Mesothelial cell of epicardium (in vitro differentiated cells): ENCODE measurements at regions not wholly inside any gene's neighbourhood (a gene's known extent, or its start where the extent isn't known, plus 50 kb on each side); places are given as distances from the start of the nearest gene placed in this dataset.

Source experiments
- DNase-seq, 2 experiments: peaks; one replicate each; pipeline ENCODE4 v3.0.0; 2021; ENCODE audit warnings: low spot score in 2 of 2; ENCODE audit not compliant: unreplicated experiment in 2 of 2
- H3K27ac Mint-ChIP-seq: 2 replicates; pipeline ENCODE4 v1.8.0; 2021; ENCODE audit warnings: mixed read lengths
- H3K27me3 Mint-ChIP-seq: 2 replicates; pipeline ENCODE4 v1.8.0; 2021; ENCODE audit warnings: low read depth, mixed read lengths
- H3K36me3 Mint-ChIP-seq: 2 replicates; pipeline ENCODE4 v1.8.0; 2021; ENCODE audit warnings: mixed read lengths
- H3K4me1 Mint-ChIP-seq: 2 replicates; pipeline ENCODE4 v1.8.0; 2021; ENCODE audit warnings: mixed read lengths
- H3K4me3 Mint-ChIP-seq: 2 replicates; pipeline ENCODE4 v1.8.0; 2021; ENCODE audit warnings: mild to moderate bottlenecking, moderate library complexity, mixed read lengths
- H3K9me3 Mint-ChIP-seq: 2 replicates; pipeline ENCODE4 v1.8.0; 2021; ENCODE audit warnings: mixed read lengths
- CTCF ChIP-seq: fragments of 200-600 bp; sonication (generic); IDR thresholded peaks from one replicate; pipeline ENCODE4 v1.5.0; 2021; ENCODE audit warnings: antibody characterized with exemption; ENCODE audit not compliant: unreplicated experiment

GRCh38 chr13:40126306-40127085, 471.0 kb downstream of the COG6 start:
- DNase-seq: no peak
- H3K4me3 Mint-ChIP-seq: no peak overlapping the region
- H3K4me1 Mint-ChIP-seq: peaks cover 36% of the 10 kb centered on the region
- H3K27ac Mint-ChIP-seq: no peak overlapping the region
- H3K36me3 Mint-ChIP-seq: peaks cover 6% of the 10 kb centered on the region
- no peak for TF ChIP-seq CTCF
- H3K27me3 Mint-ChIP-seq: peaks cover 3% of the 10 kb centered on the region
- peaks cover 17% of the 10 kb centered on the region for H3K9me3 Mint-ChIP-seq

GRCh38 chr13:40127476-40127875, 472.0 kb downstream of the COG6 start:
- DNase-seq: no peak
- Mint-ChIP-seq H3K4me1 (peaks cover 36% of the 10 kb centered on the region), H3K9me3 (peaks cover 19% of the 10 kb centered on the region), H3K36me3 (peaks cover 6% of the 10 kb centered on the region), H3K27ac (no peak overlapping the region), H3K4me3 (no peak overlapping the region), H3K27me3 (peaks cover 3% of the 10 kb centered on the region)
- TF ChIP-seq CTCF: no peak

DNA sequence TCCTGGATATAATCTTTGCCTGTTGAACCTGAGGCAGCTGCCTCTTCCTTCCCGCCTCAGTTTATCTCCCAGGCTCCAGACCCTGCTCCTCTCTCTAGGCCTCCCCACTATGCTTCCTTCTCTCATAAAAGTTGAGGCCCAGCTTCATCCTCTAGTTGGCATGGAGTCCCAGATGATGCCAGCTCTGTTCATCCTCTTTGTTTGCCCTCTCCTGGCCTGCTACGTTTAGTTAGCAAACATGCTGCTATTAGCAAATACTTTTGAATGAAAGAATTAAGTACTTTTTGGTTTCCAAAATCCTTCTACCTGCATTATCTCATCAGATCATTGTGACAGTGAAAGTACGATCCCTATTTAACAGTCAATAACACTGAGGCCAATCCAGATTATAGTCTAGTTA, 472.5 kb downstream of the COG6 start:
- Mint-ChIP-seq H3K36me3 (peaks cover 6% of the 10 kb centered on the region), H3K9me3 (peaks cover 19% of the 10 kb centered on the region), H3K27ac (no peak overlapping the region), H3K4me3 (no peak overlapping the region), H3K4me1 (peaks cover 36% of the 10 kb centered on the region), H3K27me3 (peaks cover 3% of the 10 kb centered on the region)
- no peak for DNase-seq
- no peak for TF ChIP-seq CTCF

DNA sequence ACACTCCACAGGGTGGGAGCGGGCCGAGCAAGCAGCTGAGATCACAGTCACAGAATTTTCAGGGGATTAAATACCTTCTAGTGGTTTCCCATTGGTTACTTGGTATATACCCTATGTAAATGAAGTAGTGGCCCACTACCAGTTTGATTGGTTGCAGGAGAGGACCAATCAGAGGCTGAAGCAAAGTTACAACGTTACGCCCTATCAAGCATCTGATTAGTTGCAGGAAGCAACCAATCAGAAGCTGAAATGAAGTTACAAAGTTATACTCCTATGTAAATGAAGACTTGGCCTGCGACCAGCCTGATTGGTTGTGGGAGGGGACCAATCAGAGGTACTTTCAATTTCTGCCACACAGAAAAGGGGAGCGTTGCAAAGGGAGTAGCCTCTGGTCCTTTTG, 474.0 kb downstream of the COG6 start:
- H3K9me3 Mint-ChIP-seq: peaks cover 19% of the 10 kb centered on the region
- peaks cover 34% of the 10 kb centered on the region for H3K4me1 Mint-ChIP-seq
- peaks cover 6% of the 10 kb centered on the region for H3K36me3 Mint-ChIP-seq
- H3K27ac Mint-ChIP-seq: no peak overlapping the region
- peaks cover 3% of the 10 kb centered on the region for H3K27me3 Mint-ChIP-seq
- no peak for DNase-seq
- no peak overlapping the region for H3K4me3 Mint-ChIP-seq
- no peak for TF ChIP-seq CTCF

DNA sequence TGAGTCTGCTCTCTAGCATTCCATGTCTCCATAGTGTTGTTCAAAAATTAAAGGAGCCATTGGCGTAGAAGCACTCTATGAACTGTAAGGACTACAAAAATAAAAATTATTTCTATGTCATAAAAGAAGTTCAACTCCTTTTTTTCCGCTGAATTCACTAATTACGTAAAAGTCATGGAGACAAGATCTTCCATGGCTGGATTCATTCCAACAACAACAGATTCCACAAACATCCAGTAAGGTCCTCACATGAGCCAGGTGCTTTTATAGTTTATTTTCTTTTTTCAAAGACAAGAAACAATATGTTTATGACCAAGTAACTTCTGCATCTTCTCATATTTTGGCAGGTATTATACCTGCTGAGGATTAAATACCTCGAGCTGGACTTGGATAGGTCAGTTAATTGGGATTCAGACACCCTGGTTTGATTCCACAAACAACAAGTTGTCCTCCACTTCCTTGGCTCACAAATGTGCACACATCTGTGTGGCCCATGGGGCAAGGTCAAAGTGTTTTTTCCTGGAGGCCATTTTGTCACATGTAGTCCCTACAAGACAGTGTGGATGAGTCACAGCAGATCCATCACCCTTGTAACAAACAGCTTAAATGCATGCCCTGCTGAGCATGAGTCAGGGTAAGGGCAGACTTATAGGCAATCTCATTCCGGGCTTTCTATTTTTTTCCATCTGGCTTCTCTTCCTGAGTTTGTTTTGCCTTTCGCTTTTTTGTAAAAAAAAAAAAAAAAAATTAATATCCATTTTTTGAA, 475.6 kb downstream of the COG6 start:
- no peak overlapping the region for H3K27ac Mint-ChIP-seq
- TF ChIP-seq CTCF: no peak
- no peak for DNase-seq

More for the DNA sequence above, 475.6 kb downstream of the COG6 start:
- Mint-ChIP-seq H3K36me3 (peaks cover 6% of the 10 kb centered on the region), H3K4me1 (peaks cover 20% of the 10 kb centered on the region), H3K4me3 (no peak overlapping the region), H3K9me3 (peaks cover 19% of the 10 kb centered on the region), H3K27me3 (peaks cover 3% of the 10 kb centered on the region)
